Common myeloid progenitor, CD34-positive (primary cell): ENCODE measurements at regions not wholly inside any gene's neighbourhood (a gene's known extent, or its start where the extent isn't known, plus 50 kb on each side); places are given as distances from the start of the nearest gene placed in this dataset.

ENCODE experiments used
- CTCF ChIA-PET: fragments of 350-600 bp; sonication (Branson Sonifier 250); formaldehyde crosslinking; loops from one replicate; lab custom pipeline; 2021; ENCODE audit warnings: antibody characterized with exemption; lab: Charles Lee
- POLR2A ChIA-PET: fragments of 350-600 bp; sonication (Branson Sonifier 250); formaldehyde crosslinking; loops from one replicate; lab custom pipeline; 2021; ENCODE audit warnings: antibody characterized with exemption; lab: Charles Lee
- DNase-seq, 3 donors: peaks; one replicate each; pipeline versions ENCODE4 v3.0.0 to v3.0.0-alpha.2; 2013
- H3K27ac ChIP-seq, 2 experiments: 1 replicate in 1 of 2; 2 replicates in 1 of 2; pipeline ENCODE4 v1.7.0; 2013; ENCODE audit warnings: inconsistent platforms in 2 of 2, low read length in 2 of 2, mild to moderate bottlenecking in 2 of 2, low read depth in 1 of 2, moderate library complexity in 1 of 2; ENCODE audit not compliant: severe bottlenecking in 2 of 2, insufficient read depth in 1 of 2, poor library complexity in 1 of 2
- H3K27me3 ChIP-seq, 5 experiments: replicated peaks in 2 of 5; 1 replicate in 3 of 5; 2 replicates in 2 of 5; pipeline versions ENCODE4 v1.6.1 to v1.7.0; 2013; ENCODE audit warnings: low read length in 4 of 5, mild to moderate bottlenecking in 2 of 5, moderate library complexity in 2 of 5, inconsistent platforms in 1 of 5; ENCODE audit not compliant: insufficient read depth in 5 of 5, control insufficient read depth in 4 of 5
- H3K36me3 ChIP-seq, 4 experiments: 1 replicate in 2 of 4; 2 replicates in 2 of 4; pipeline versions ENCODE4 v1.6.1 to v1.7.0; 2013; ENCODE audit warnings: low read length in 3 of 4, control low read depth in 1 of 4, mild to moderate bottlenecking in 1 of 4; ENCODE audit not compliant: control insufficient read depth in 4 of 4, insufficient read depth in 4 of 4
- H3K4me1 ChIP-seq, 4 experiments: 1 replicate in 3 of 4; 2 replicates in 1 of 4; pipeline versions ENCODE4 v1.6.1 to v1.7.1; 2013; ENCODE audit warnings: low read length in 3 of 4, mild to moderate bottlenecking in 3 of 4, control low read depth in 1 of 4, inconsistent platforms in 1 of 4, moderate library complexity in 1 of 4; ENCODE audit not compliant: control insufficient read depth in 4 of 4, insufficient read depth in 4 of 4; ENCODE audit errors: control extremely low read depth in 1 of 4
- H3K4me3 ChIP-seq, 7 experiments: 1 replicate in 4 of 7; 2 replicates in 3 of 7; pipeline versions ENCODE4 v1.5.1 to v1.7.0; 2013; ENCODE audit warnings: mild to moderate bottlenecking in 7 of 7, low read length in 6 of 7, moderate library complexity in 6 of 7, inconsistent platforms in 2 of 7, low read depth in 2 of 7, control low read depth in 1 of 7; ENCODE audit not compliant: insufficient read depth in 4 of 7, control insufficient read depth in 1 of 7; ENCODE audit errors: extremely low read depth in 1 of 7
- H3K9me3 ChIP-seq, 5 experiments: 1 replicate in 4 of 5; 2 replicates in 1 of 5; pipeline versions ENCODE4 v1.6.1 to v1.7.1; 2013; ENCODE audit warnings: low read length in 4 of 5, mild to moderate bottlenecking in 2 of 5, inconsistent platforms in 1 of 5, low read depth in 1 of 5, moderate library complexity in 1 of 5; ENCODE audit not compliant: control insufficient read depth in 4 of 5, insufficient read depth in 2 of 5; ENCODE audit errors: control extremely low read depth in 1 of 5
- WGBS: methylation state at CpG from one replicate; pipeline ENCODE4 v1.1.5; 2013; ENCODE audit not compliant: insufficient coverage; 5-methylcytosine and 5-hydroxymethylcytosine counted together

- H3K27ac ChIP-seq = no peak overlapping the region
- ChIA-PET POLR2A (interaction anchor here (0.5 kb wide), 1 partner anchor 20 kb away, joined by 3 read pairs; no protein-coding TSS in a partner anchor), CTCF (no interaction called here)
- DNase-seq = no peak
- peaks cover 0 to 3% (median 0%) of the 10 kb centered on the region in 4 experiments for H3K4me1 ChIP-seq
- H3K36me3 ChIP-seq = no peaks in the 10 kb centered on the region
- H3K9me3 ChIP-seq = no peaks in the 10 kb centered on the region
- no peaks in the 10 kb centered on the region for H3K27me3 ChIP-seq
- WGBS = 100% methylated on average over 4 of the region's 8 CpGs
- H3K4me3 ChIP-seq = no peak overlapping the region
Measured at GRCh38 chr1:116273042-116273783, 99.8 kb upstream of the ATP1A1 start.

GRCh38 chr1:116276532-116276931 lies 96.5 kb upstream of the ATP1A1 start:
- Histone ChIP-seq H3K4me3 (no peak overlapping the region), H3K36me3 (no peaks in the 10 kb centered on the region), H3K27me3 (peaks cover 0 to 3% (median 0%) of the 10 kb centered on the region in 5 experiments), H3K9me3 (no peaks in the 10 kb centered on the region), H3K27ac (no peak overlapping the region), H3K4me1 (no peaks in the 10 kb centered on the region)
- 100% methylated on average over 6 of the region's 7 CpGs for WGBS
- no peak for DNase-seq
- POLR2A ChIA-PET = no interaction called here
- CTCF ChIA-PET = no interaction called here

- no peak overlapping the region for H3K4me3 ChIP-seq
- H3K27me3 ChIP-seq = peaks cover 0 to 3% (median 0%) of the 10 kb centered on the region in 5 experiments
- peaks cover 0 to 2% (median 0%) of the 10 kb centered on the region in 5 experiments for H3K9me3 ChIP-seq
- no peak overlapping the region for H3K27ac ChIP-seq
- no peaks in the 10 kb centered on the region for H3K36me3 ChIP-seq
- DNase-seq = no peak
- 93% methylated on average over 3 of the region's 6 CpGs for WGBS
- ChIA-PET CTCF (interaction anchor here (0.8 to 1.4 kb wide), 2 partner anchors 8 to 13 kb away, joined by 3 to 7 read pairs; no protein-coding TSS in a partner anchor), POLR2A (no interaction called here)
- no peaks in the 10 kb centered on the region for H3K4me1 ChIP-seq
Measured at GRCh38 chr1:116277840-116278540, 95.1 kb upstream of the ATP1A1 start.

- H3K4me1 ChIP-seq = no peaks in the 10 kb centered on the region
- POLR2A ChIA-PET = no interaction called here
- 90% methylated on average over 2 of the region's 6 CpGs for WGBS
- no peak overlapping the region for H3K27ac ChIP-seq
- H3K27me3 ChIP-seq = peaks cover 0 to 3% (median 0%) of the 10 kb centered on the region in 5 experiments
- H3K36me3 ChIP-seq = no peaks in the 10 kb centered on the region
- no peak for DNase-seq
- CTCF ChIA-PET = interaction anchor here (0.8 to 1.4 kb wide), 2 partner anchors 9 to 13 kb away, joined by 3 to 7 read pairs; no protein-coding TSS in a partner anchor
- H3K9me3 ChIP-seq = peaks cover 0 to 2% (median 0%) of the 10 kb centered on the region in 5 experiments
- H3K4me3 ChIP-seq = no peak overlapping the region
Measured at GRCh38 chr1:116278541-116278866, 94.5 kb upstream of the ATP1A1 start.

- ChIA-PET POLR2A (no interaction called here), CTCF (no interaction called here)
- Histone ChIP-seq H3K36me3 (no peaks in the 10 kb centered on the region), H3K4me3 (no peak overlapping the region), H3K27ac (no peak overlapping the region), H3K27me3 (peaks cover 0 to 3% (median 0%) of the 10 kb centered on the region in 5 experiments), H3K9me3 (peaks cover 0 to 2% (median 1%) of the 10 kb centered on the region in 5 experiments), H3K4me1 (no peaks in the 10 kb centered on the region)
- no peak for DNase-seq
- 100% methylated on average over 1 of the region's 3 CpGs for WGBS
Measured at GRCh38 chr1:116279715-116280114, 93.3 kb upstream of the ATP1A1 start.

- DNase-seq = no peak
- no peaks in the 10 kb centered on the region for H3K36me3 ChIP-seq
- no peak overlapping the region for H3K4me3 ChIP-seq
- peaks cover 0 to 2% (median 1%) of the 10 kb centered on the region in 5 experiments for H3K9me3 ChIP-seq
- ChIA-PET POLR2A (no interaction called here), CTCF (no interaction called here)
- peaks cover 0 to 2% (median 0%) of the 10 kb centered on the region in 4 experiments for H3K4me1 ChIP-seq
- 100% methylated on average over 2 of the region's 5 CpGs for WGBS
- no peak overlapping the region for H3K27ac ChIP-seq
- H3K27me3 ChIP-seq = no peaks in the 10 kb centered on the region
Measured at GRCh38 chr1:116284819-116285390, 88.1 kb upstream of the ATP1A1 start.
